ENCODE measurements at regions not wholly inside any gene's neighbourhood (a gene's known extent, or its start where the extent isn't known, plus 50 kb on each side); places are given as distances from the start of the nearest gene placed in this dataset.

GRCh38 chr1:218933513-218933912 is 240.2 kb upstream of the LYPLAL1 start:
- TF ChIP-seq CTCF (conservative IDR thresholded peaks at IDR 0.05; ENCODE audit: low read length) (no peak), EZH2phosphoT487 (IDR thresholded peaks at IDR 0.05; ENCODE audit: borderline replicate concordance, low read depth, low read length) (no peak)

All from OCI-LY7 (cell line).